Astrocyte of the spinal cord (primary cell): ENCODE measurements at regions not wholly inside any gene's neighbourhood (a gene's known extent, or its start where the extent isn't known, plus 50 kb on each side); places are given as distances from the start of the nearest gene placed in this dataset.
"Not testable (repeated sequence)": the region's sequence is repeated elsewhere in the genome, so short reads cannot be mapped to it uniquely, and the experiment has no call there.

Source experiments
- DNase-seq: peaks from one replicate; pipeline ENCODE4 v3.0.0; 2011; ENCODE audit warnings: low read depth, low spot score
- H3K4me3 ChIP-seq: 2 replicates; pipeline ENCODE4 v1.5.1; 2011; ENCODE audit warnings: low read depth, mild to moderate bottlenecking, low read length, moderate library complexity
- in situ Hi-C: cut with HindIII; loops from 2 replicates; pipeline ENCODE4 v1.10.0; 2017; ENCODE audit warnings: low sequenced_read_pairs
- TF ChIP-seq, protein P1 (sequence below): IDR thresholded peaks from 2 replicates; pipeline ENCODE4 v1.5.1; 2012; ENCODE audit warnings: low read depth, mild to moderate bottlenecking, low read length, inconsistent platforms

DNA sequence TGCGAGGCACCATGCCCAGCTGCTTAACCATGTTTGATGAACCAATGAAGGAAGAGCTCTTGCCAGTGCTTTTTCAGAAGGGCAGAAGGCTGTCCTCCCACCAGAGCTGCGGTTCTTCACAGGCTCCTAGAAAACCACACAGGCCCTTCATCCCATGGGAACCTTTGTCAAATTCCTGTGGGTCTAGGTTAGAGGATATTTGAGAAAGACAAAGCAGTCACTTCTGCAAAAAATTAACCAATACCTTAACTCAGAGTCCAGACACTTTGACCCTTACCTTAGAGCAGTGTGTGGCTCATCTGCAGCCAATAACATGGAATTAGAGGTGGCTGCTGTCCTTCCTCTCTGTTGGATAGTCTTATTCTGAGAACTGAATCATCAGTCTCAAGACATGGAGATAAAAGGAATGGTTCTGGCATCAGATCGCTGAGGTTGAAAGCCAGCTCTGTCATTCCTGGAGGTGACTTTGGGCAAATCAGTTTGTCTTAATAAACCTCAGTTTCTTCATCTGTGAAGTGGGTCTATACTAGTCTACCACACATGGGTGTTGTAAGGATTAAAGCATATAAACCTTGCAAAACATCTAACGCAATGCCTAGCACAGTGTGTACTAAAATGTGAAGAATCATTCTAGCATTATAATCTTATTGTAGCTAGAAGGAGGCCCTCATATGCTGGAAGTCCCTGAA lies 65.1 kb upstream of the PIP4K2A start:
- TF ChIP-seq, protein P1, sequence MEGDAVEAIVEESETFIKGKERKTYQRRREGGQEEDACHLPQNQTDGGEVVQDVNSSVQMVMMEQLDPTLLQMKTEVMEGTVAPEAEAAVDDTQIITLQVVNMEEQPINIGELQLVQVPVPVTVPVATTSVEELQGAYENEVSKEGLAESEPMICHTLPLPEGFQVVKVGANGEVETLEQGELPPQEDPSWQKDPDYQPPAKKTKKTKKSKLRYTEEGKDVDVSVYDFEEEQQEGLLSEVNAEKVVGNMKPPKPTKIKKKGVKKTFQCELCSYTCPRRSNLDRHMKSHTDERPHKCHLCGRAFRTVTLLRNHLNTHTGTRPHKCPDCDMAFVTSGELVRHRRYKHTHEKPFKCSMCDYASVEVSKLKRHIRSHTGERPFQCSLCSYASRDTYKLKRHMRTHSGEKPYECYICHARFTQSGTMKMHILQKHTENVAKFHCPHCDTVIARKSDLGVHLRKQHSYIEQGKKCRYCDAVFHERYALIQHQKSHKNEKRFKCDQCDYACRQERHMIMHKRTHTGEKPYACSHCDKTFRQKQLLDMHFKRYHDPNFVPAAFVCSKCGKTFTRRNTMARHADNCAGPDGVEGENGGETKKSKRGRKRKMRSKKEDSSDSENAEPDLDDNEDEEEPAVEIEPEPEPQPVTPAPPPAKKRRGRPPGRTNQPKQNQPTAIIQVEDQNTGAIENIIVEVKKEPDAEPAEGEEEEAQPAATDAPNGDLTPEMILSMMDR: no peak
- no peak overlapping the region for H3K4me3 ChIP-seq
- DNase-seq: no peak
- in situ Hi-C loops: no loop called here

DNA sequence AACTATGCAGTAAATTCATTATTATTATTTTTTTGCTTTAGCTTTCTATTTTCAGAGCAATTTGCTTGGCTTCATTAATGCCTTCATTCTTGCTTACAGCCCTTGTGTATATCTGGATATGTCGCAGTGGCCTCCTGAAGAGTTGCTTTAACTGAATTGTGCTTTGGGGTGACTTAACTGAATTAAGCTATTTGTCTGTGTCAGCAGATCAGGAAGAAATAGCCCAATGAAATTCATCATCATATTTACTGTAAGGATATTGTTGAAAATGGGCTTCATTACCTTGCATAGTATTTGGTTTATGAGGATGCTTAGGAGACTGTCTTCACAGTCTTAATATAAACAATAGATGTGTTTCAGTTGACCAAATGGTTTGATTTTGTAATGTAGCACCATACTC lies 59.7 kb upstream of the PIP4K2A start:
- TF ChIP-seq, protein P1: no peak
- no peak overlapping the region for H3K4me3 ChIP-seq
- in situ Hi-C loops: no loop called here
- no peak for DNase-seq

DNA sequence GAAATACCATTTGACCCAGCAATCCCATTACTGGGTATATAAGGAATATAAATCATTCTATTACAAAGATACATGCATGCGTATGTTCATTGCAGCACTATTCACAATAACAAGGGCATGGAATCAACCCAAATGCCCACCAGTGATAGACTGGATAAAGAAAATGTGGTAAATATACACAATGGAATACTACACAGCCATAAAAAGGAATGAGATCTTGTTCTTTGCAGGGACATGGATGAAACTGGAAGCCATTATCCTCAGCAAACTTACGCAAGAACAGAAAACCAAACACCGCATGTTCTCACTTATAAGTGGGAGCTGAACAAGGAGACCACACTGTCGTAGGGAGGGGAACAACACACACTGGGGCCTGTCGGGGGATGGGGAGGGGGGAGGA lies 57.3 kb upstream of the PIP4K2A start:
- in situ Hi-C loops, H3K4me3 ChIP-seq: not testable (repeated sequence)

DNA sequence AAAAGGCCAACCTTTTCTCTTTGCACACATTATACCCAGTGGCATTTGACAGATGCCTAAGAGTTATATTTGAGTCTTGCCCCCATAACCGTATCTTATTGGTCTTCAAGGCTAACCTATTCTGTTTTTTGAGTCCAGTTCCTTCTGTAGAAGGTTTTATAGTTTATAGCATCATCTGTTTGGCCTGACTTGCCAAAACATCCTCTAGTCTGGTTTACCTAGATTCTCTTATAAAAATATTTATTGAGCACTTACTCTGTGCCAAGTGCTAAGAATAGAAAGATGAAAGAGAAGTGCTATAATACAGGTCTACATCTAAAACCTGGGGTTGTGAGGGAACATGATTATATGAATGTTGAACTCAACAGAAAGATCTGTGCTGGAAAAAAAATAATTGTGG lies 55.9 kb upstream of the PIP4K2A start:
- H3K4me3 ChIP-seq: no peak overlapping the region
- in situ Hi-C loops: no loop called here
- TF ChIP-seq, protein P1: no peak
- no peak for DNase-seq

More for the DNA sequence above, 57.3 kb upstream of the PIP4K2A start:
- DNase-seq: not testable (repeated sequence)

DNA sequence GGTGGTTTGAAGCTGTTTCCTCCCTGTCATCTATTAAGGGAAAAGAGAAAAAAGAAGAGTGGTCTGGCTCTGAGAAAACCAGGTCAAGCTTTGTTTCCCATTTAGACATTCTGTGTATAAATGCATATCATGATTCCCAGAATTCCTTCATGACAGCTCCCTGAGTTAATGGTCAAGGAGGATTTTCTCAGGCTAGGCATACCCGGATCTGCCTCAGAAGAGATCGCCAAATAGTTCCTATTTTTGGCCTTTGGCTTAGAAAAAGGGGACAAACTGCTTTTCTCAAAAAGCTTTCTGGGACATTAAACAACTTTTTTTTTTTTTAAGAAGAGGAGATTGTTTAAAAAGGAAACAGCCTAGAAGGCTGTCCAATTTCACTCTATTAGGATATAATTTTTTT lies 53.5 kb upstream of the PIP4K2A start:
- no peak overlapping the region for H3K4me3 ChIP-seq
- TF ChIP-seq, protein P1: no peak
- in situ Hi-C loops: no loop called here

DNA sequence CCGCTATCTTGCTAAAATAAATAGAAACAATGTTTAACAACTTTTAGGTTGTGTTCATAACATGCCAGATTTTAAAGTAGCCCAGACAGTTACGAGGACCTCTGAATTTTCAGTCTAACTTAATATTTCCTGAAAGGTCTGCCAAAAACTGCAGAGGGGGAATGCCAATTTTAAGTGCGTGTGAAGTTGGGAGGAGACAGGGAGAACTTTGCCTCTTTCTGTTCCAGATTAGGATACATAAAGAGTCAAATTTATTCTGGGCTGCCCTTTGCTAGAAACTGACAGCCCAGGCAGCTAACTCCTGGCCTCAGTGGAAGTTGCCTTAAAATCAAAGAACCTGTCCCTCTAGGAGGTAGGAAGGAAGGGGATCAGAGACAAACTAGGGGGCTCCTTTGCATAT lies 52.3 kb upstream of the PIP4K2A start:
- no peak for DNase-seq
- TF ChIP-seq, protein P1: no peak
- H3K4me3 ChIP-seq: no peak overlapping the region
- in situ Hi-C loops: no loop called here

More for the DNA sequence above, 53.5 kb upstream of the PIP4K2A start:
- no peak for DNase-seq

DNA sequence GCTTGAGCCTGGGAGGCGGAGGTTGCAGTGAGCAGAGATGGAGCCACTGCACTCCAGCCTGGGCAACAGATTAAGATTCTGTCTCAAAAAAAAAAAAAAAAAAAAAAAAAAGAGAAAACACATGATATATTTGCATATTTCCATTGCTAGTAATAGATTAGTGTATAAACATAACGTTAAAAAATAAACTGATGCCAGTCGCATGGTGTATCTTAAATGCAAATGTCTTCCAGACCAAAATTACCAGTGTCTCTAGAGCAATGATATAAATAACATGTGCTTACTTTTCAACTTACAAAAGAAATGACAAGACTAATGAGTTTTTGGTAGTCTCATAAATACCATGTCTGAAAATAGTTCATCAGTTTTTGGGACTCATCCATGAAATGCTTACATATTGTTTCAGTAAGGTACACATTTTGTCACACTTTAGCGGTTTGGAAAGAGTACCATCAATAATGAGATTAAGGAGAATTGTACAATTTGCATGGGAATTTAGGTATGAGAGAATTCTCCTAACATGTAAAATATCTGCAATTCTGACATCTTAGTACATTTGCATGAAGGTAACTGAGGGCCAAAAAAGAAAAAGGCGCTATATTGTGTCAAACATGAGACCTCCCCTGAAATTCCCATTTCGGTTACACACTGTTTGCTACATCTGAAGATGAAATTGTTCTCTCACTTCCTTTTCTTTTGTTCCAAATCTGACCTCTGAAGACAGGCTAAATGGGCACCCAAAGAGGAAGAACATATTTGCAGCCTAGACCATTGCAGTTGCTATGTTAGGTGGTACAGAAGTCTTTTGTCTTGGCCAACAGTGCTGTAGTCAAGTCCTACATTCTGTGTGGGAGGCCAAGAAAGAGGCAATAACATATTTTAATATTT lies 51.5 kb upstream of the PIP4K2A start:
- in situ Hi-C loops: no loop called here
- TF ChIP-seq, protein P1: no peak
- no peak for DNase-seq
- no peak overlapping the region for H3K4me3 ChIP-seq
